Body of pancreas (tissue), 4 donors: ENCODE measurements at regions not wholly inside any gene's neighbourhood (a gene's known extent, or its start where the extent isn't known, plus 50 kb on each side); places are given as distances from the start of the nearest gene placed in this dataset.

ENCODE experiments used
- ATAC-seq: fragments of 150-250 bp; one replicate; pipeline ENCODE4 v1.9.1; 2016
- DNase-seq, 4 donors: peaks; one replicate each; pipeline ENCODE4 v3.0.0-alpha.2; 2019
- H3K27ac ChIP-seq, 4 donors: fragments of 200-600 bp; sonication (generic); 1 replicate in 3 of 4; 2 replicates in 1 of 4; pipeline versions ENCODE4 v1.5.1 to v1.6.1; 2016 to 2019; ENCODE audit warnings: mild to moderate bottlenecking in 1 of 4, mixed read lengths in 1 of 4, moderate library complexity in 1 of 4
- H3K27me3 ChIP-seq, 2 donors: fragments of 200-600 bp; sonication (generic); one replicate each; pipeline ENCODE4 v1.6.0; 2016; ENCODE audit warnings: mild to moderate bottlenecking in 1 of 2
- H3K36me3 ChIP-seq, 2 donors: fragments of 200-600 bp; sonication (generic); replicated peaks in 1 of 2; 2 replicates each; pipeline ENCODE4 v1.5.1; 2016; ENCODE audit warnings: low read depth in 2 of 2; ENCODE audit not compliant: insufficient read depth in 1 of 2
- H3K4me1 ChIP-seq: fragments of 200-600 bp; sonication (generic); one replicate; pipeline ENCODE4 v1.6.0; 2016
- H3K4me3 ChIP-seq, 2 donors: fragments of 200-600 bp; sonication (generic); 1 replicate in 1 of 2; 2 replicates in 1 of 2; pipeline ENCODE4 v1.5.1; 2016 to 2019
- H3K9me3 ChIP-seq, 3 donors: fragments of 200-600 bp; sonication (generic); 1 replicate in 2 of 3; 2 replicates in 1 of 3; pipeline ENCODE4 v1.5.1; 2016
- POLR2A ChIP-seq, 3 donors: fragments of 450-650 bp; IDR thresholded peaks; one replicate each; pipeline ENCODE4 v1.6.1; 2016; ENCODE audit warnings: antibody characterized with exemption in 3 of 3, mild to moderate bottlenecking in 2 of 3
- WGBS, 2 donors: methylation state at CpG; one replicate each; pipeline ENCODE4 v1.1.5; 2017; 5-methylcytosine and 5-hydroxymethylcytosine counted together
- intact Hi-C: fragments of 100-400 bp; cut with DNase I; formaldehyde crosslinking; loops from one replicate; pipeline ENCODE4 v1.15.1; 2023
- TF ChIP-seq, protein P1 (sequence below), 7 experiments: fragments of 450-650 bp in 4 of 7; fragments of 200-600 bp in 3 of 7; sonication (generic) in 3 of 7; IDR thresholded peaks; one replicate each; pipeline ENCODE4 v1.5.1; 2016 to 2019; ENCODE audit warnings: antibody characterized with exemption in 7 of 7

DNA sequence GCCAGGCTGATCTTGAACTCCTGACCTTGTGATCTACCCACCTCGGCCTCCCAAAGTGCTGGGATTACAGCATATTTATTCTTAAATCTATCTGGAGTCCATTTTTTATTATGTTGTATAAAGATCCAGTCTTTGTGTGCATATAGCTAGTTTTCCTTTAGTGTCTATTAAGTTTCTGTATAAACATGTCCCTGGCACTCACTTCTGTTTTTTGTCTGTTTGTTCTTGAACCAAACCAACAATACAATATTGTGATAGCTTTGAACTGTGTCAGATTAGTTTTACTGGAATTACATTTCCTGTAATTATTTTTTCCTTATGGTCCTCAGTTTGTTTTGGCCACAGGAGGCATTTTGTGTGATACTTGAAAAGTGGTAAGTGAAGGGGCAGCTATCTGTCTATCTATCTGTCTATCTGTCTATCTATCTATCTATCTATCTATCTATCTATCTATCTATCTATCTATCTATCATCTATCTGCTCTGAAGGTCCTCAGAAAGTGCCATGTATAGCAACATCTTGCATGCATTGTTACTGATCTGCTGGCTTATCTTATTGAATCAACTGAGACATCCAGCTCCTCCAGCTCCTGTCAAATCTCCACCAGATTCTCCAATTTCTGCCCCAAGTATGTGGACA, 70.9 kb upstream of the ACVR1 start:
- Histone ChIP-seq H3K4me3 (no peak overlapping the region), H3K27me3 (no peaks in the 10 kb centered on the region), H3K27ac (no peak overlapping the region), H3K36me3 (no peaks in the 10 kb centered on the region), H3K9me3 (no peaks in the 10 kb centered on the region), H3K4me1 (no peaks in the 10 kb centered on the region)
- 82 to 96% methylated on average over 1 of the region's 1 CpG for WGBS, 2 donors
- no peak for ATAC-seq
- no peak for DNase-seq
- intact Hi-C loops, result no loop called here
- TF ChIP-seq POLR2A (IDR thresholded peaks at IDR 0.05), result no peak
- TF ChIP-seq, protein P1, sequence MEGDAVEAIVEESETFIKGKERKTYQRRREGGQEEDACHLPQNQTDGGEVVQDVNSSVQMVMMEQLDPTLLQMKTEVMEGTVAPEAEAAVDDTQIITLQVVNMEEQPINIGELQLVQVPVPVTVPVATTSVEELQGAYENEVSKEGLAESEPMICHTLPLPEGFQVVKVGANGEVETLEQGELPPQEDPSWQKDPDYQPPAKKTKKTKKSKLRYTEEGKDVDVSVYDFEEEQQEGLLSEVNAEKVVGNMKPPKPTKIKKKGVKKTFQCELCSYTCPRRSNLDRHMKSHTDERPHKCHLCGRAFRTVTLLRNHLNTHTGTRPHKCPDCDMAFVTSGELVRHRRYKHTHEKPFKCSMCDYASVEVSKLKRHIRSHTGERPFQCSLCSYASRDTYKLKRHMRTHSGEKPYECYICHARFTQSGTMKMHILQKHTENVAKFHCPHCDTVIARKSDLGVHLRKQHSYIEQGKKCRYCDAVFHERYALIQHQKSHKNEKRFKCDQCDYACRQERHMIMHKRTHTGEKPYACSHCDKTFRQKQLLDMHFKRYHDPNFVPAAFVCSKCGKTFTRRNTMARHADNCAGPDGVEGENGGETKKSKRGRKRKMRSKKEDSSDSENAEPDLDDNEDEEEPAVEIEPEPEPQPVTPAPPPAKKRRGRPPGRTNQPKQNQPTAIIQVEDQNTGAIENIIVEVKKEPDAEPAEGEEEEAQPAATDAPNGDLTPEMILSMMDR (IDR thresholded peaks at IDR 0.05), result no peak

DNA sequence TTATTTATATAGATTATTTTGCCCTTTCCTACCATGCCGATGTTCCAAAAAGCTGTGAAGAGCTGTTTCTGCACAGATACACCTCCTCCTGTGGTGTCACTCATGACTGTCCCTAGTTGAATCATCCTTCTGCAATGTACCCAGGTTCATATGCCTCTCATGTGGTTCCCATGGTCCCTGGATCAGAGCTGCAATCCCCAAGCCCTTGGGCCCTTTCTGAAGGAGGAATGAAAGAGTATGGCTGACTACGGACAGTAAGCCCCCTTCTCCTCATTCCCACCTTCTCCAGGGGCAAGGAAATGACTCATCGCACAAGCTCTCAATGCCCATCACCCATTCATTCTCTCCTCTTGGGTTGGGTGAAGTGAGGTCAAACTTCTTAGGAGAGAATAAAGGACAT, 63.9 kb upstream of the ACVR1 start:
- H3K4me3 ChIP-seq, result no peak overlapping the region
- DNase-seq, result no peak
- no peak overlapping the region for H3K27ac ChIP-seq
- intact Hi-C loops, result no loop called here
- no peaks in the 10 kb centered on the region for H3K27me3 ChIP-seq
- 92 to 98% methylated on average over 3 of the region's 3 CpGs for WGBS, 2 donors
- H3K36me3 ChIP-seq, result no peaks in the 10 kb centered on the region
- TF ChIP-seq POLR2A (IDR thresholded peaks at IDR 0.05), result no peak
- TF ChIP-seq, protein P1 (IDR thresholded peaks at IDR 0.05), result no peak
- no peak for ATAC-seq
- H3K9me3 ChIP-seq, result no peaks in the 10 kb centered on the region
- peaks cover 7% of the 10 kb centered on the region for H3K4me1 ChIP-seq

DNA sequence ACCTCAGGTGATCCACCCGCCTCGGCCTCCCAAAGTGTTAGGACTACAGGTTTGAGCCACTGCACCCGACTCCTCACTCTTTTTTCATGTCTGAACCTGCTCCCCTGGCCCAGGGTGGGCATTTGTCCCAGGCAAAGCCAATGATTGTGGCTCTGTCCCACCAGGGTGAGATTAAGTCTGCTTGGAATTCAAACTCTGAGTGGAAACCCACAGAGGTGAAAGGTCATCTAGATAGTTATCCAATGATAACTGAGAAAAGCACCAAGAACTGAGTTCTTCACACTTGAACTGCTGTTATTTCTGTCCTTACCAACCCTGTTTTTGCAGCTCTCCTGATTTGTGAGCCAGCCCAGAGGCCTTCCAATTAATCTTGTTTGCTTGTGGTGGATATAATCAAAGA, 62.4 kb upstream of the ACVR1 start:
- intact Hi-C loops, result no loop called here
- DNase-seq, result no peak
- H3K9me3 ChIP-seq, result no peaks in the 10 kb centered on the region

DNA sequence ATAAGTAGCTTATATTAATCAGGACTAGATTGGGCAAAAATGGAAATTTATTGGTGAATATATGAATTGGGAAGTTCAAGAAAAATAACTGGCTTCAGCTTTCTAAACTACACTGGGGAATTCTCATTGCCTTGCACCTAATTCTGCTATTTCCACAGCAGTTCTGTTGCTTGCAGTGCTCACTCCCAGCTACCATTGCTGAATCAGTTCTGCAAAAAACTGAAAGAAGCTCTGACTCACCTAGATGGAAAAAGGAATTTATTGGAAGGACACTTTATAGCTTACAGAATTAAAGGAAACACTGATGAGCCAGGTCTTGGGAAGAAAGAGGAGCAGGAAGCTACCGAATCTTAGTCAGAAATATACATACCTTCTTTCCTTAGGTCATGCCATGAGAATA, 60.3 kb upstream of the ACVR1 start:
- TF ChIP-seq, protein P1 (IDR thresholded peaks at IDR 0.05), result no peak
- no peak for TF ChIP-seq POLR2A (IDR thresholded peaks at IDR 0.05)
- Histone ChIP-seq H3K4me3 (no peak overlapping the region), H3K9me3 (no peaks in the 10 kb centered on the region), H3K27ac (no peak overlapping the region), H3K4me1 (peaks cover 7% of the 10 kb centered on the region), H3K36me3 (no peaks in the 10 kb centered on the region), H3K27me3 (no peaks in the 10 kb centered on the region)
- DNase-seq (no peak), ATAC-seq (no peak)
- intact Hi-C loops, result no loop called here
- WGBS, 2 donors, result 83 to 89% methylated on average over 1 of the region's 1 CpG

More for the DNA sequence above, 62.4 kb upstream of the ACVR1 start:
- 97 to 100% methylated on average over 3 of the region's 3 CpGs for WGBS, 2 donors
- Histone ChIP-seq H3K36me3 (no peaks in the 10 kb centered on the region), H3K27me3 (no peaks in the 10 kb centered on the region), H3K4me3 (no peak overlapping the region), H3K4me1 (peaks cover 7% of the 10 kb centered on the region), H3K27ac (no peak overlapping the region)
- TF ChIP-seq, protein P1 (IDR thresholded peaks at IDR 0.05), result no peak
- no peak for TF ChIP-seq POLR2A (IDR thresholded peaks at IDR 0.05)
- no peak for ATAC-seq

DNA sequence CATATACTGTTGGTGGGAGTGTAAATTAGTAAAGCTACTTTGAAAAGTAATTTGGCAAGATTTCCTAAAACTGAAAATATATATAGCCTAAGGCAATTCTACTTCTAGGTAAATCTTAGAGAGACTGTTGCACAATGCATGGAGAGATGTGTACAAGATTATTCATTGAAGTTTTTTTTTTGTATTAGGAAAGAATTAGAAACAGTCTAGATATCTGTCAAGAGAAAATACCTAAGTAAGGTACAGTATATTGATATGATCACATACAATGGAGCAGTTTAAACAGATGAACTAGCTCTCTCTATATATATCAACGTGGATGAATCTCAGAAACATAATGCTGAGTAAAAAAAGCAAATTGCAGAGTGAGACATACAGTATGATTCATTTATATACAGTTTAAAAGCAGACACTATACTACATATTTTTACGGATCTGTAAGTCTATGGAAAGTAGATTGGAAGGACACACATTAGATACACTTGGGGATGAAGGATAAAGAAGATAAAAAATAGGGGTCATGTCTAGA, 59.3 kb upstream of the ACVR1 start:
- no peaks in the 10 kb centered on the region for H3K36me3 ChIP-seq
- DNase-seq (no peak), ATAC-seq (no peak)
- TF ChIP-seq, protein P1 (IDR thresholded peaks at IDR 0.05), result no peak
- no peak for TF ChIP-seq POLR2A (IDR thresholded peaks at IDR 0.05)
- peaks cover 7% of the 10 kb centered on the region for H3K4me1 ChIP-seq
- WGBS, 2 donors, result 72 to 75% methylated on average over 2 of the region's 2 CpGs
- no peaks in the 10 kb centered on the region for H3K27me3 ChIP-seq
- H3K27ac ChIP-seq, result no peak overlapping the region
- no peaks in the 10 kb centered on the region for H3K9me3 ChIP-seq
- intact Hi-C loops, result no loop called here
- H3K4me3 ChIP-seq, result no peak overlapping the region
